ENCODE measurements at regions not wholly inside any gene's neighbourhood (a gene's known extent, or its start where the extent isn't known, plus 50 kb on each side); places are given as distances from the start of the nearest gene placed in this dataset.

GRCh38 chr2:64836566-64836965, 152.6 kb upstream of the SLC1A4 start:
- TF ChIP-seq EZH2 (IDR thresholded peaks at IDR 0.05; ENCODE audit: borderline replicate concordance, low read depth, low read length, severe bottlenecking) (no peak), CTCF (IDR thresholded peaks at IDR 0.05; ENCODE audit: extremely low read depth in 1 of 2, insufficient read depth in 1 of 2, low read depth in 1 of 2, low read length in 2 of 2) (no peak), POLR2AphosphoS5 (IDR thresholded peaks at IDR 0.05; ENCODE audit: insufficient read depth, low read depth, low read length) (no peak), POLR2A (IDR thresholded peaks at IDR 0.05; ENCODE audit: low read depth, low read length) (no peak), FOS (IDR thresholded peaks at IDR 0.05; ENCODE audit: borderline replicate concordance, insufficient read depth, low read length) (no peak), GATA2 (IDR thresholded peaks at IDR 0.05; ENCODE audit: insufficient read depth, insufficient read length, low read depth, low read length) (no peak), MAX (IDR thresholded peaks at IDR 0.05; ENCODE audit: insufficient read depth, insufficient read length) (no peak), JUN (IDR thresholded peaks at IDR 0.05; ENCODE audit: borderline replicate concordance, insufficient read depth, insufficient read length, low read depth) (no peak), MYC (IDR thresholded peaks at IDR 0.05; ENCODE audit: low read depth, low read length) (no peak)

Data from endothelial cell of umbilical vein (primary cell).